HEK293 (cell line): ENCODE measurements at regions not wholly inside any gene's neighbourhood (a gene's known extent, or its start where the extent isn't known, plus 50 kb on each side); places are given as distances from the start of the nearest gene placed in this dataset.

Source experiments
- CTCF ChIA-PET: fragments of 350-600 bp; formaldehyde crosslinking; extraction: SDS; loops from one replicate; lab custom pipeline; 2021; ENCODE audit warnings: antibody characterized with exemption; lab: Yijun Ruan, JAX
- POLR2A ChIA-PET: fragments of 300-600 bp; formaldehyde crosslinking; extraction: SDS; loops from one replicate; lab custom pipeline; 2020; ENCODE audit warnings: antibody characterized with exemption, inconsistent platforms; lab: Yijun Ruan, JAX
- H3K27ac ChIP-seq: fragments of 200-500 bp; sonication (Bioruptor generic); 2 replicates; pipeline ENCODE4 v1.5.1; 2014; ENCODE audit warnings: low read depth, low read length, control low read depth, inconsistent platforms; ENCODE audit errors: extremely low read depth
- H3K36me3 ChIP-seq, 2 experiments: fragments of 200-500 bp in 1 of 2; sonication (Bioruptor generic) in 1 of 2; 1 replicate in 1 of 2; 2 replicates in 1 of 2; pipeline ENCODE4 v1.5.1; 2014 to 2017; ENCODE audit warnings: inconsistent platforms in 2 of 2, low read length in 2 of 2; ENCODE audit not compliant: control insufficient read depth in 2 of 2, insufficient read depth in 1 of 2
- H3K4me1 ChIP-seq: fragments of 200-500 bp; sonication (Bioruptor generic); 2 replicates; pipeline ENCODE4 v1.5.1; 2014; ENCODE audit warnings: mild to moderate bottlenecking, low read length, inconsistent platforms; ENCODE audit not compliant: control insufficient read depth, insufficient read depth
- H3K4me3 ChIP-seq: 2 replicates; pipeline ENCODE4 v1.5.1; 2011; ENCODE audit warnings: low read depth, mild to moderate bottlenecking, control low read depth, low read length, moderate library complexity
- H3K9me3 ChIP-seq: fragments of 200-500 bp; sonication (Bioruptor generic); 2 replicates; pipeline ENCODE4 v1.5.1; 2014; ENCODE audit warnings: low read depth, low read length, inconsistent platforms; ENCODE audit not compliant: control insufficient read depth, insufficient read depth
- GFI1B ChIP-seq: fragments of 450-650 bp; formaldehyde crosslinking; IDR thresholded peaks from 2 replicates; pipeline ENCODE4 v1.5.1; 2016; ENCODE audit warnings: missing biosample characterization, missing genetic modification characterization
- GLI2 ChIP-seq: fragments of 450-650 bp; formaldehyde crosslinking; IDR thresholded peaks from 2 replicates; pipeline ENCODE4; 2017; ENCODE audit warnings: missing biosample characterization, missing genetic modification characterization, low read depth, borderline replicate concordance
- GLI4 ChIP-seq: fragments of 450-650 bp; formaldehyde crosslinking; IDR thresholded peaks from 2 replicates; pipeline ENCODE4 v1.5.1; 2016; ENCODE audit warnings: missing biosample characterization, missing genetic modification characterization
- KLF10 ChIP-seq: fragments of 450-650 bp; IDR thresholded peaks from 2 replicates; pipeline ENCODE4 v1.5.1; 2018; ENCODE audit warnings: missing biosample characterization, mild to moderate bottlenecking, missing genetic modification characterization
- KLF17 ChIP-seq: fragments of 450-650 bp; formaldehyde crosslinking; IDR thresholded peaks from 2 replicates; pipeline ENCODE4 v1.5.1; 2016; ENCODE audit warnings: missing biosample characterization, missing genetic modification characterization
- SALL2 ChIP-seq: fragments of 450-650 bp; formaldehyde crosslinking; IDR thresholded peaks from 2 replicates; pipeline ENCODE4 v1.5.0; 2017; ENCODE audit warnings: missing biosample characterization, mild to moderate bottlenecking, missing genetic modification characterization, borderline replicate concordance
- SETDB1 ChIP-seq: IDR thresholded peaks from one replicate; pipeline ENCODE4 v1.6.1; 2017; ENCODE audit warnings: mild to moderate bottlenecking, low read length, moderate library complexity, mixed read lengths; ENCODE audit not compliant: insufficient read length
- ZBTB20 ChIP-seq: fragments of 450-650 bp; formaldehyde crosslinking; IDR thresholded peaks from 2 replicates; pipeline ENCODE4 v1.5.1; 2016; ENCODE audit warnings: missing biosample characterization, missing genetic modification characterization
- ZBTB48 ChIP-seq: fragments of 450-650 bp; formaldehyde crosslinking; IDR thresholded peaks from 2 replicates; pipeline ENCODE4 v1.5.1; 2016; ENCODE audit warnings: missing biosample characterization, missing genetic modification characterization
- ZBTB6 ChIP-seq: fragments of 450-650 bp; formaldehyde crosslinking; IDR thresholded peaks from 2 replicates; pipeline ENCODE4 v1.5.1; 2017; ENCODE audit warnings: missing biosample characterization, missing genetic modification characterization
- ZFP3 ChIP-seq: fragments of 450-650 bp; formaldehyde crosslinking; IDR thresholded peaks from 2 replicates; pipeline ENCODE4 v1.5.1; 2016; ENCODE audit warnings: low read depth, missing biosample characterization, missing genetic modification characterization
- ZNF10 ChIP-seq: fragments of 450-650 bp; formaldehyde crosslinking; IDR thresholded peaks from 2 replicates; pipeline ENCODE4 v1.5.1; 2017; ENCODE audit warnings: missing biosample characterization, missing genetic modification characterization
- ZNF169 ChIP-seq: fragments of 450-650 bp; formaldehyde crosslinking; IDR thresholded peaks from 2 replicates; pipeline ENCODE4 v1.5.1; 2016; ENCODE audit warnings: missing biosample characterization, missing genetic modification characterization
- ZNF175 ChIP-seq: fragments of 450-650 bp; formaldehyde crosslinking; IDR thresholded peaks from 2 replicates; pipeline ENCODE4 v1.5.1; 2016; ENCODE audit warnings: missing biosample characterization, missing genetic modification characterization
- ZNF184 ChIP-seq: fragments of 450-650 bp; IDR thresholded peaks from 2 replicates; pipeline ENCODE4 v1.5.1; 2018; ENCODE audit warnings: missing biosample characterization, mild to moderate bottlenecking, missing genetic modification characterization
- ZNF248 ChIP-seq: fragments of 450-650 bp; formaldehyde crosslinking; IDR thresholded peaks from 2 replicates; pipeline ENCODE4 v1.5.1; 2017; ENCODE audit warnings: missing biosample characterization, missing genetic modification characterization
- ZNF324 ChIP-seq: fragments of 450-650 bp; formaldehyde crosslinking; IDR thresholded peaks from 2 replicates; pipeline ENCODE4 v1.5.1; 2016; ENCODE audit warnings: missing biosample characterization, missing genetic modification characterization
- ZNF354C ChIP-seq: fragments of 450-650 bp; formaldehyde crosslinking; IDR thresholded peaks from 2 replicates; pipeline ENCODE4 v1.5.1; 2016; ENCODE audit warnings: missing biosample characterization, missing genetic modification characterization, low read depth, borderline replicate concordance
- ZNF366 ChIP-seq: fragments of 450-650 bp; formaldehyde crosslinking; conservative IDR thresholded peaks from 2 replicates; pipeline ENCODE4 v1.5.1; 2016; ENCODE audit warnings: missing biosample characterization, missing genetic modification characterization
- ZNF37A ChIP-seq: fragments of 450-650 bp; IDR thresholded peaks from 2 replicates; pipeline ENCODE4 v1.5.1; 2018; ENCODE audit warnings: missing biosample characterization, missing genetic modification characterization
- ZNF394 ChIP-seq: fragments of 450-650 bp; formaldehyde crosslinking; IDR thresholded peaks from 2 replicates; pipeline ENCODE4 v1.5.1; 2016; ENCODE audit warnings: missing biosample characterization, missing genetic modification characterization, mild to moderate bottlenecking, moderate library complexity, borderline replicate concordance
- ZNF416 ChIP-seq: fragments of 450-650 bp; formaldehyde crosslinking; IDR thresholded peaks from 2 replicates; pipeline ENCODE4 v1.5.1; 2016; ENCODE audit warnings: missing biosample characterization, missing genetic modification characterization
- ZNF488 ChIP-seq: fragments of 450-650 bp; formaldehyde crosslinking; IDR thresholded peaks from 2 replicates; pipeline ENCODE4 v1.5.1; 2016; ENCODE audit warnings: missing biosample characterization, missing genetic modification characterization
- ZNF558 ChIP-seq: fragments of 450-650 bp; formaldehyde crosslinking; IDR thresholded peaks from 2 replicates; pipeline ENCODE4 v1.5.1; 2016; ENCODE audit warnings: missing biosample characterization, missing genetic modification characterization
- ZNF580 ChIP-seq: fragments of 450-650 bp; formaldehyde crosslinking; IDR thresholded peaks from 2 replicates; pipeline ENCODE4 v1.5.1; 2016; ENCODE audit warnings: missing biosample characterization, missing genetic modification characterization
- ZNF585B ChIP-seq: fragments of 450-650 bp; formaldehyde crosslinking; IDR thresholded peaks from 2 replicates; pipeline ENCODE4 v1.5.1; 2016; ENCODE audit warnings: missing biosample characterization, missing genetic modification characterization
- ZNF629 ChIP-seq: fragments of 450-650 bp; formaldehyde crosslinking; IDR thresholded peaks from 2 replicates; pipeline ENCODE4 v1.5.1; 2017; ENCODE audit warnings: missing biosample characterization, missing genetic modification characterization
- ZNF664 ChIP-seq: fragments of 450-650 bp; formaldehyde crosslinking; IDR thresholded peaks from 2 replicates; pipeline ENCODE4 v1.5.1; 2016; ENCODE audit warnings: missing biosample characterization, missing genetic modification characterization
- ZNF707 ChIP-seq: fragments of 450-650 bp; formaldehyde crosslinking; IDR thresholded peaks from 2 replicates; pipeline ENCODE4 v1.5.1; 2016; ENCODE audit warnings: missing biosample characterization, missing genetic modification characterization
- ZNF792 ChIP-seq: fragments of 450-650 bp; formaldehyde crosslinking; IDR thresholded peaks from 2 replicates; pipeline ENCODE4 v1.5.1; 2016; ENCODE audit warnings: missing biosample characterization, missing genetic modification characterization
- TF ChIP-seq, protein P1 (sequence below): fragments of 450-650 bp; formaldehyde crosslinking; IDR thresholded peaks from 2 replicates; pipeline ENCODE4; 2016; ENCODE audit warnings: missing biosample characterization, missing genetic modification characterization

- ChIA-PET CTCF (no interaction called here), POLR2A (no interaction called here)
- no peaks in the 10 kb centered on the region for H3K4me1 ChIP-seq
- H3K27ac ChIP-seq: no peak overlapping the region
- no peaks in the 10 kb centered on the region for H3K36me3 ChIP-seq
- TF ChIP-seq ZNF488 (tag by site-specific recombination): no peak
- TF ChIP-seq ZNF10 (tag by site-specific recombination): no peak
- TF ChIP-seq ZNF664 (tag by site-specific recombination): no peak
- no peak for TF ChIP-seq ZNF394 (tag by site-specific recombination)
- no peak for TF ChIP-seq ZNF324
- TF ChIP-seq GFI1B (tag by site-specific recombination): no peak
- TF ChIP-seq GLI2: no peak
- no peak for TF ChIP-seq KLF17 (tag by site-specific recombination)
- TF ChIP-seq ZFP3: no peak
- no peak for TF ChIP-seq KLF10 (tag by site-specific recombination)
- TF ChIP-seq ZNF354C: no peak
- TF ChIP-seq ZNF580: no peak
- TF ChIP-seq ZNF184 (tag by site-specific recombination): no peak
- no peak for TF ChIP-seq ZNF248 (tag by site-specific recombination)
- no peak for TF ChIP-seq ZNF792 (tag by site-specific recombination)
- no peak for TF ChIP-seq ZNF585B (tag by site-specific recombination)
- TF ChIP-seq ZNF416 (tag by site-specific recombination): no peak
- no peak overlapping the region for H3K4me3 ChIP-seq
- H3K9me3 ChIP-seq: no peaks in the 10 kb centered on the region
Observed at GRCh38 chr2:102078773-102079172, 63.8 kb upstream of the IL1R1 start.

DNA sequence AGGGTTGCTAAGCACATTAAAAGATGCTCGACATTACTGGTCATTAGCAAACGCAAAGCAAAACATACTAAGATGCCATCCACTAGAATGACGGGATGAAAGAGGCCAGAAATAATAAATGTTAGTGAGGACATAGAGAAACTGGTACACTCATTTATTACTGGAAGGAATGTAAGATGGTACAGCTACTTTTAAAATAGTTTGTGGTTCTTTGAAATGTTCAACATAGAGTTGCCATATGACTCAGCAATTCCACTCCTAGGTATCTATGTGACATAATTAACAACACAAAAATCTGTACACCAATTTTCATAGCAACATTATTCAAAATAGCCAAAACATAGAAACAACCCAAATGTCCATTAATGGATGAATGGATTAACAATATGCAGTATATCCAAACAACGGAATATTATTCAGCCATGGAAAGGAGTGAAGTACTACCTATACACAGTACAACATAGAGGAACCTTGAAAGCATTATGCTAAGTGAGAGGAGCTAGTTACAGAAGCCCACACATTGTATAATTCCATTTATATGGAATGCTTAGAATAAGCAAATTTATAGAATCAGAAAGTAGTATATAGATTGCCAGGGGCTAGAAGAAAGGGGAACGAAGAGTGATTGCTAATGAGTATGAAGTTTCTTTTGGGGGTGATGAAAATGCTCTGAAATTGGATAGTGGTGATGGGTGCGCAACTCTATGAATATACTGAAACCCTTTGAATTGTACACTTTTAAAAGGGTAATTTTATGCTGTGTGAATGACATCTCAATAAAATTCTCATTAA lies 61.9 kb upstream of the IL1R1 start:
- ChIA-PET POLR2A (no interaction called here), CTCF (interaction anchor here (0.9 kb wide), 1 partner anchor 160 kb away, joined by 4 read pairs; no protein-coding TSS in a partner anchor)
- Histone ChIP-seq H3K4me1 (no peaks in the 10 kb centered on the region), H3K4me3 (no peak overlapping the region), H3K36me3 (no peaks in the 10 kb centered on the region), H3K27ac (no peak overlapping the region), H3K9me3 (no peaks in the 10 kb centered on the region)
- TF ChIP-seq ZNF629 (tag by site-specific recombination) (no peak), ZNF558 (no peak), ZNF169 (tag by site-specific recombination) (no peak)

GRCh38 chr2:102081243-102081522 lies 61.4 kb upstream of the IL1R1 start:
- ChIA-PET CTCF (interaction anchor here (0.9 kb wide), 1 partner anchor 160 kb away, joined by 4 read pairs; no protein-coding TSS in a partner anchor), POLR2A (no interaction called here)
- Histone ChIP-seq H3K36me3 (no peaks in the 10 kb centered on the region), H3K4me1 (no peaks in the 10 kb centered on the region), H3K27ac (no peak overlapping the region), H3K4me3 (no peak overlapping the region), H3K9me3 (no peaks in the 10 kb centered on the region)
- no peak for TF ChIP-seq ZBTB6 (tag by site-specific recombination)
- no peak for TF ChIP-seq GLI4
- TF ChIP-seq ZNF37A (tag by site-specific recombination): no peak
- TF ChIP-seq, protein P1, sequence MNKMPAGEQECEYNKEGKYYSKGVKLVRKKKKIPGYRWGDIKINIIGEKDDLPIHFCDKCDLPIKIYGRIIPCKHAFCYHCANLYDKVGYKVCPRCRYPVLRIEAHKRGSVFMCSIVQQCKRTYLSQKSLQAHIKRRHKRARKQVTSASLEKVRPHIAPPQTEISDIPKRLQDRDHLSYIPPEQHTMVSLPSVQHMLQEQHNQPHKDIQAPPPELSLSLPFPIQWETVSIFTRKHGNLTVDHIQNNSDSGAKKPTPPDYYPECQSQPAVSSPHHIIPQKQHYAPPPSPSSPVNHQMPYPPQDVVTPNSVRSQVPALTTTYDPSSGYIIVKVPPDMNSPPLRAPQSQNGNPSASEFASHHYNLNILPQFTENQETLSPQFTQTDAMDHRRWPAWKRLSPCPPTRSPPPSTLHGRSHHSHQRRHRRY (tag by site-specific recombination): no peak
- TF ChIP-seq SETDB1: no peak
- no peak for TF ChIP-seq SALL2 (tag by site-specific recombination)
- no peak for TF ChIP-seq ZNF248 (tag by site-specific recombination)
- no peak for TF ChIP-seq ZBTB20 (tag by site-specific recombination)
- TF ChIP-seq ZNF707 (tag by site-specific recombination): no peak
- no peak for TF ChIP-seq ZNF175
- TF ChIP-seq ZNF366 (tag by site-specific recombination): no peak
- no peak for TF ChIP-seq ZBTB48 (tag by site-specific recombination)
